PC-3 (cell line): ENCODE measurements at regions not wholly inside any gene's neighbourhood (a gene's known extent, or its start where the extent isn't known, plus 50 kb on each side); places are given as distances from the start of the nearest gene placed in this dataset.

Source experiments
- ATAC-seq: fragments of 200-7000 bp; cut with Tn5 transposase; 2 replicates; pipeline ENCODE4 v1.9.1; 2020; ENCODE audit warnings: mild to moderate bottlenecking, moderate library complexity
- BruUV-seq: library from RNA; stranded (reverse); fragments of 400-500 nt; replicated peaks from 2 replicates; lab custom pipeline; 2021; lab: Mats Ljungman, UMichigan
- CTCF ChIA-PET: fragments of 300-600 bp; sonication (Branson Sonifier 250); formaldehyde crosslinking; loops from one replicate; lab custom pipeline; 2022; ENCODE audit warnings: antibody characterized with exemption; lab: Charles Lee
- POLR2A ChIA-PET: fragments of 300-600 bp; sonication (Branson Sonifier 250); formaldehyde crosslinking; loops from one replicate; lab custom pipeline; 2022; ENCODE audit warnings: antibody characterized with exemption; ENCODE audit not compliant: unreplicated experiment; lab: Charles Lee
- DNase-seq: peaks from one replicate; pipeline ENCODE4 v3.0.0-alpha.2; 2015
- H2AFZ ChIP-seq: fragments of 300-600 bp; sonication (generic); 2 replicates; pipeline ENCODE4 v1.6.0; 2016; ENCODE audit warnings: antibody characterized with exemption, low read length
- H3F3A ChIP-seq: fragments of 300-600 bp; sonication (generic); one replicate; pipeline ENCODE4 v1.6.0; 2017; ENCODE audit warnings: antibody characterized with exemption, low read length, control low read depth, mild to moderate bottlenecking; ENCODE audit not compliant: unreplicated experiment
- H3K27ac ChIP-seq: fragments of 300-600 bp; sonication (generic); 2 replicates; pipeline ENCODE4 v1.5.1; 2016; ENCODE audit warnings: mild to moderate bottlenecking, low read length
- H3K27me3 ChIP-seq: fragments of 300-600 bp; sonication (generic); 2 replicates; pipeline ENCODE4 v1.6.1; 2016; ENCODE audit warnings: low read length, mixed read lengths
- H3K36me3 ChIP-seq: fragments of 300-600 bp; sonication (generic); 2 replicates; pipeline ENCODE4 v1.6.1; 2016; ENCODE audit warnings: low read depth, mixed run types, low read length, mixed read lengths
- H3K4me1 ChIP-seq: fragments of 300-600 bp; sonication (generic); 2 replicates; pipeline ENCODE4 v1.5.1; 2016; ENCODE audit warnings: low read length; ENCODE audit not compliant: insufficient read depth
- H3K4me2 ChIP-seq: fragments of 300-600 bp; sonication (generic); 2 replicates; pipeline ENCODE4 v1.6.0; 2016; ENCODE audit warnings: low read length
- H3K4me3 ChIP-seq: fragments of 300-600 bp; sonication (generic); 2 replicates; pipeline ENCODE4 v1.5.1; 2016; ENCODE audit warnings: mild to moderate bottlenecking, low read length, mixed read lengths
- H3K79me2 ChIP-seq: fragments of 300-600 bp; sonication (generic); 2 replicates; pipeline ENCODE4 v1.6.1; 2017; ENCODE audit warnings: low read length, mixed read lengths
- H3K9ac ChIP-seq: fragments of 300-600 bp; sonication (generic); 2 replicates; pipeline ENCODE4 v1.6.0; 2016; ENCODE audit warnings: mild to moderate bottlenecking, low read length
- H3K9me2 ChIP-seq: fragments of 300-600 bp; sonication (generic); replicated peaks from 2 replicates; pipeline ENCODE4 v1.6.1; 2016; ENCODE audit warnings: mixed run types, low read length, mixed read lengths
- H3K9me3 ChIP-seq: fragments of 300-600 bp; sonication (generic); 2 replicates; pipeline ENCODE4 v1.6.1; 2016; ENCODE audit warnings: low read length, mixed read lengths
- H4K20me1 ChIP-seq: fragments of 300-600 bp; sonication (generic); 2 replicates; pipeline ENCODE4 v1.6.1; 2016; ENCODE audit warnings: low read length, mixed read lengths
- CTCF ChIP-seq: fragments of 300-600 bp; sonication (generic); conservative IDR thresholded peaks from 2 replicates; pipeline ENCODE4 v1.5.1; 2017; ENCODE audit warnings: antibody characterized with exemption, low read depth, mild to moderate bottlenecking, low read length
- EZH2 ChIP-seq: fragments of 300-600 bp; sonication (generic); IDR thresholded peaks from one replicate; pipeline ENCODE4 v1.6.1; 2017; ENCODE audit warnings: antibody characterized with exemption, mild to moderate bottlenecking, low read length; ENCODE audit not compliant: unreplicated experiment
- EZH2phosphoT487 ChIP-seq: fragments of 300-600 bp; sonication (generic); IDR thresholded peaks from 2 replicates; pipeline ENCODE4 v1.6.1; 2018; ENCODE audit warnings: mild to moderate bottlenecking, antibody characterized with exemption, low read length, borderline replicate concordance
- intact Hi-C: fragments of 100-400 bp; cut with micrococcal nuclease; formaldehyde crosslinking; loops from 2 replicates; pipeline ENCODE4 v1.9.0; 2023

GRCh38 chr1:208501542-208501941 lies 257.4 kb upstream of the PLXNA2 start:
- BruUV-seq: no TSS peak
- DNase-seq (no peak), ATAC-seq (no peak)
- no peak overlapping the region for H3K4me2 ChIP-seq
- H3K27ac ChIP-seq: no peak overlapping the region
- H4K20me1 ChIP-seq: no peaks in the 10 kb centered on the region
- no peaks in the 10 kb centered on the region for H3K79me2 ChIP-seq
- H3K9me3 ChIP-seq: no peaks in the 10 kb centered on the region
- H3K9ac ChIP-seq: no peak overlapping the region
- H2AFZ ChIP-seq: no peak overlapping the region
- TF ChIP-seq EZH2phosphoT487 (no peak), CTCF (no peak), EZH2 (no peak)
- no peaks in the 10 kb centered on the region for H3K9me2 ChIP-seq
- POLR2A ChIA-PET: no interaction called here
- no peaks in the 10 kb centered on the region for H3K27me3 ChIP-seq
- intact Hi-C loops: no loop called here
- no peaks in the 10 kb centered on the region for H3F3A ChIP-seq
- H3K4me1 ChIP-seq: peaks cover 23% of the 10 kb centered on the region
- CTCF ChIA-PET: no interaction called here
- no peaks in the 10 kb centered on the region for H3K36me3 ChIP-seq
- no peak overlapping the region for H3K4me3 ChIP-seq

- Histone ChIP-seq H2AFZ (no peak overlapping the region), H3K9me3 (no peaks in the 10 kb centered on the region), H3K4me2 (no peak overlapping the region), H3K9ac (no peak overlapping the region), H3K4me1 (peaks cover 12% of the 10 kb centered on the region), H3F3A (no peaks in the 10 kb centered on the region), H3K79me2 (no peaks in the 10 kb centered on the region), H3K36me3 (no peaks in the 10 kb centered on the region), H3K27me3 (no peaks in the 10 kb centered on the region), H4K20me1 (no peaks in the 10 kb centered on the region), H3K9me2 (no peaks in the 10 kb centered on the region), H3K4me3 (no peak overlapping the region), H3K27ac (no peak overlapping the region)
- ATAC-seq: no peak
- no TSS peak for BruUV-seq
- intact Hi-C loops: no loop called here
- no peak for DNase-seq
- ChIA-PET POLR2A (no interaction called here), CTCF (no interaction called here)
- TF ChIP-seq EZH2phosphoT487 (no peak), CTCF (no peak)
These were observed 259.6 kb upstream of the PLXNA2 start for GRCh38 chr1:208503787-208504186.

- Histone ChIP-seq H3K9me2 (no peaks in the 10 kb centered on the region), H3K9me3 (no peaks in the 10 kb centered on the region), H3K79me2 (no peaks in the 10 kb centered on the region), H3K4me2 (no peak overlapping the region), H3K9ac (no peak overlapping the region), H3K4me3 (no peak overlapping the region), H2AFZ (no peak overlapping the region), H3K27ac (no peak overlapping the region), H3K36me3 (no peaks in the 10 kb centered on the region), H4K20me1 (no peaks in the 10 kb centered on the region), H3K4me1 (peaks cover 23% of the 10 kb centered on the region), H3F3A (no peaks in the 10 kb centered on the region), H3K27me3 (no peaks in the 10 kb centered on the region)
- BruUV-seq: no TSS peak
- intact Hi-C loops: no loop called here
- DNase-seq (no peak), ATAC-seq (no peak)
- POLR2A ChIA-PET: no interaction called here
- CTCF ChIA-PET: no interaction called here
- TF ChIP-seq CTCF: no peak
- no peak for TF ChIP-seq EZH2phosphoT487
- TF ChIP-seq EZH2: no peak
These were observed 262.6 kb upstream of the PLXNA2 start for GRCh38 chr1:208506812-208507211.
